B cell (primary cell): ENCODE measurements at regions not wholly inside any gene's neighbourhood (a gene's known extent, or its start where the extent isn't known, plus 50 kb on each side); places are given as distances from the start of the nearest gene placed in this dataset.

ENCODE experiments used
- CTCF ChIP-seq: fragments of 200-600 bp; IDR thresholded peaks from one replicate; pipeline ENCODE4 v1.8.0; 2022; ENCODE audit warnings: antibody characterized with exemption, mild to moderate bottlenecking
- EZH2 ChIP-seq: IDR thresholded peaks from 2 replicates; pipeline ENCODE4 v1.6.1; 2012; ENCODE audit warnings: borderline replicate concordance, low read depth, mild to moderate bottlenecking, moderate library complexity, low read length; ENCODE audit not compliant: insufficient read depth, poor library complexity, severe bottlenecking

GRCh38 chr2:234403751-234404150, 93.1 kb downstream of the ARL4C start:
- TF ChIP-seq EZH2 (no peak), CTCF (no peak)
